ENCODE measurements at regions not wholly inside any gene's neighbourhood (a gene's known extent, or its start where the extent isn't known, plus 50 kb on each side); places are given as distances from the start of the nearest gene placed in this dataset.

DNA sequence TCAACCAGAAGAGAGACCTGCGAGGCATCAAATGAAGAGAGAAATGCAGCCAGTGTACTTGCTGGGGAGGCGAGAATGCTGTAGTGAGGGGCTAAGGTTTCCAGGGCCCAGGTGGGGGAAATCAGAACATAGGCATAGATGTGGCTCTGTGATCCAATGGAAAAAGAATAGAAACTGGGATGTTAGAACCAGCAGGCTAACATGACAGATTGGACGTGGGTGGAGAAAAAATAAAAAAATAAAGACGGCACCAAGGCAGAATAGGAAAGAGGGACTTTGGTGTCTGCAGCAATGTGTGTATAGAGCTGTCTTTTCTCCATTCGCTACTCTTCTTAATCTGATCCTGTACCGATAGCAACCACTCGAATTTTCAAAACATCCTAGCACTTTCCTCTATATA, 381.0 kb upstream of the NBEA start:
- TF ChIP-seq, protein P1, sequence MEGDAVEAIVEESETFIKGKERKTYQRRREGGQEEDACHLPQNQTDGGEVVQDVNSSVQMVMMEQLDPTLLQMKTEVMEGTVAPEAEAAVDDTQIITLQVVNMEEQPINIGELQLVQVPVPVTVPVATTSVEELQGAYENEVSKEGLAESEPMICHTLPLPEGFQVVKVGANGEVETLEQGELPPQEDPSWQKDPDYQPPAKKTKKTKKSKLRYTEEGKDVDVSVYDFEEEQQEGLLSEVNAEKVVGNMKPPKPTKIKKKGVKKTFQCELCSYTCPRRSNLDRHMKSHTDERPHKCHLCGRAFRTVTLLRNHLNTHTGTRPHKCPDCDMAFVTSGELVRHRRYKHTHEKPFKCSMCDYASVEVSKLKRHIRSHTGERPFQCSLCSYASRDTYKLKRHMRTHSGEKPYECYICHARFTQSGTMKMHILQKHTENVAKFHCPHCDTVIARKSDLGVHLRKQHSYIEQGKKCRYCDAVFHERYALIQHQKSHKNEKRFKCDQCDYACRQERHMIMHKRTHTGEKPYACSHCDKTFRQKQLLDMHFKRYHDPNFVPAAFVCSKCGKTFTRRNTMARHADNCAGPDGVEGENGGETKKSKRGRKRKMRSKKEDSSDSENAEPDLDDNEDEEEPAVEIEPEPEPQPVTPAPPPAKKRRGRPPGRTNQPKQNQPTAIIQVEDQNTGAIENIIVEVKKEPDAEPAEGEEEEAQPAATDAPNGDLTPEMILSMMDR (IDR thresholded peaks at IDR 0.05) = no peak
- no peak for TF ChIP-seq POLR2A (IDR thresholded peaks at IDR 0.05)

Measured in heart left ventricle (tissue), 13 donors.